Naive thymus-derived CD4-positive, alpha-beta T cell (primary cell): ENCODE measurements at regions not wholly inside any gene's neighbourhood (a gene's known extent, or its start where the extent isn't known, plus 50 kb on each side); places are given as distances from the start of the nearest gene placed in this dataset.

ENCODE experiments used
- ATAC-seq: fragments of 150-1000 bp; cut with Tn5 transposase; 2 replicates; pipeline ENCODE4 v1.10.0; 2021; ENCODE audit warnings: mild to moderate bottlenecking, moderate library complexity
- CTCF ChIA-PET: fragments of 350-600 bp; sonication (Branson Sonifier 250); formaldehyde crosslinking; loops from one replicate; lab custom pipeline; 2021; ENCODE audit warnings: antibody characterized with exemption; lab: Charles Lee
- POLR2A ChIA-PET: fragments of 350-600 bp; sonication (Branson Sonifier 250); formaldehyde crosslinking; loops from one replicate; lab custom pipeline; 2021; ENCODE audit warnings: antibody characterized with exemption, inconsistent platforms; lab: Charles Lee
- DNase-seq, 9 donors: peaks; one replicate each; pipeline versions ENCODE4 v3.0.0 to v3.0.0-alpha.2; 2020 to 2022; ENCODE audit warnings: mixed read lengths in 1 of 9
- H3K27ac ChIP-seq: one replicate; pipeline ENCODE4 v1.7.0; 2013; ENCODE audit warnings: mild to moderate bottlenecking, low read depth, low read length, moderate library complexity
- H3K27me3 ChIP-seq, 2 donors: one replicate each; pipeline ENCODE4 v1.7.0; 2013; ENCODE audit warnings: low read length in 2 of 2, mild to moderate bottlenecking in 2 of 2, moderate library complexity in 2 of 2; ENCODE audit not compliant: control insufficient read depth in 2 of 2, insufficient read depth in 2 of 2
- H3K36me3 ChIP-seq, 3 experiments: 1 replicate in 2 of 3; 2 replicates in 1 of 3; pipeline ENCODE4 v1.7.0; 2013; ENCODE audit warnings: low read length in 3 of 3, mild to moderate bottlenecking in 3 of 3, moderate library complexity in 1 of 3; ENCODE audit not compliant: insufficient read depth in 3 of 3, control insufficient read depth in 2 of 3
- H3K4me1 ChIP-seq, 2 donors: one replicate each; pipeline ENCODE4 v1.7.0; 2013; ENCODE audit warnings: low read length in 2 of 2, mild to moderate bottlenecking in 2 of 2, moderate library complexity in 1 of 2; ENCODE audit not compliant: control insufficient read depth in 2 of 2, insufficient read depth in 2 of 2
- H3K4me3 ChIP-seq: 2 replicates; pipeline ENCODE4 v1.7.0; 2013; ENCODE audit warnings: mild to moderate bottlenecking, low read length
- H3K9me3 ChIP-seq, 3 experiments: 1 replicate in 2 of 3; 2 replicates in 1 of 3; pipeline ENCODE4 v1.7.0; 2013; ENCODE audit warnings: low read length in 3 of 3; ENCODE audit not compliant: control insufficient read depth in 2 of 3
- H3K27ac Mint-ChIP-seq, 9 donors: one replicate each; pipeline ENCODE4 v1.8.0; 2020 to 2022; ENCODE audit warnings: mixed read lengths in 9 of 9, mild to moderate bottlenecking in 8 of 9, moderate library complexity in 5 of 9, inconsistent platforms in 2 of 9
- H3K27me3 Mint-ChIP-seq, 5 donors: one replicate each; pipeline ENCODE4 v1.8.0; 2021 to 2022; ENCODE audit warnings: mixed read lengths in 5 of 5, mild to moderate bottlenecking in 1 of 5
- H3K36me3 Mint-ChIP-seq, 5 donors: one replicate each; pipeline ENCODE4 v1.8.0; 2020 to 2022; ENCODE audit warnings: mixed read lengths in 5 of 5, mild to moderate bottlenecking in 3 of 5, inconsistent platforms in 1 of 5
- H3K4me1 Mint-ChIP-seq, 7 donors: one replicate each; pipeline ENCODE4 v1.8.0; 2020 to 2022; ENCODE audit warnings: mixed read lengths in 7 of 7, mild to moderate bottlenecking in 3 of 7, inconsistent platforms in 1 of 7
- H3K4me3 Mint-ChIP-seq, 10 donors: one replicate each; pipeline ENCODE4 v1.8.0; 2020 to 2022; ENCODE audit warnings: mild to moderate bottlenecking in 10 of 10, mixed read lengths in 10 of 10, moderate library complexity in 6 of 10, inconsistent platforms in 2 of 10
- H3K9me3 Mint-ChIP-seq, 11 donors: one replicate each; pipeline ENCODE4 v1.8.0; 2020 to 2022; ENCODE audit warnings: mixed read lengths in 11 of 11, mild to moderate bottlenecking in 4 of 11, inconsistent platforms in 1 of 11, moderate library complexity in 1 of 11
- intact Hi-C, 2 donors: fragments of 100-400 bp; cut with micrococcal nuclease; formaldehyde crosslinking; loops; one replicate each; pipeline ENCODE4 v1.15.1; 2023

GRCh38 chr4:127498366-127498765 is 134.4 kb upstream of the INTU start:
- no peaks in the 10 kb centered on the region for H3K4me1 Mint-ChIP-seq
- no peak overlapping the region for H3K4me3 Mint-ChIP-seq
- peaks cover 0 to 13% (median 8%) of the 10 kb centered on the region in 5 donors for H3K27me3 Mint-ChIP-seq
- H3K36me3 Mint-ChIP-seq: no peaks in the 10 kb centered on the region
- ChIA-PET POLR2A (no interaction called here), CTCF (no interaction called here)
- Histone ChIP-seq H3K4me1 (no peaks in the 10 kb centered on the region), H3K27me3 (no peaks in the 10 kb centered on the region), H3K4me3 (no peak overlapping the region), H3K9me3 (no peaks in the 10 kb centered on the region), H3K27ac (no peak overlapping the region), H3K36me3 (no peaks in the 10 kb centered on the region)
- H3K9me3 Mint-ChIP-seq: peaks cover 0 to 3% (median 0%) of the 10 kb centered on the region in 11 donors
- DNase-seq (no peak), ATAC-seq (no peak)
- H3K27ac Mint-ChIP-seq: no peak overlapping the region
- intact Hi-C loops: no loop called here

- H3K27ac Mint-ChIP-seq: no peak overlapping the region
- peaks cover 0 to 3% (median 0%) of the 10 kb centered on the region in 11 donors for H3K9me3 Mint-ChIP-seq
- H3K27ac ChIP-seq: no peak overlapping the region
- peaks cover 0 to 19% (median 8%) of the 10 kb centered on the region in 5 donors for H3K27me3 Mint-ChIP-seq
- intact Hi-C loops: no loop called here
- H3K9me3 ChIP-seq: no peaks in the 10 kb centered on the region
- no peak for DNase-seq
- CTCF ChIA-PET: no interaction called here
- H3K4me3 Mint-ChIP-seq: no peak overlapping the region
- H3K4me3 ChIP-seq: no peak overlapping the region
- H3K36me3 ChIP-seq: no peaks in the 10 kb centered on the region
- H3K36me3 Mint-ChIP-seq: no peaks in the 10 kb centered on the region
- no peaks in the 10 kb centered on the region for H3K27me3 ChIP-seq
- POLR2A ChIA-PET: no interaction called here
- H3K4me1 Mint-ChIP-seq: no peaks in the 10 kb centered on the region
- no peak for ATAC-seq
- H3K4me1 ChIP-seq: no peaks in the 10 kb centered on the region
Measured at GRCh38 chr4:127500242-127500641, 132.5 kb upstream of the INTU start.

DNA sequence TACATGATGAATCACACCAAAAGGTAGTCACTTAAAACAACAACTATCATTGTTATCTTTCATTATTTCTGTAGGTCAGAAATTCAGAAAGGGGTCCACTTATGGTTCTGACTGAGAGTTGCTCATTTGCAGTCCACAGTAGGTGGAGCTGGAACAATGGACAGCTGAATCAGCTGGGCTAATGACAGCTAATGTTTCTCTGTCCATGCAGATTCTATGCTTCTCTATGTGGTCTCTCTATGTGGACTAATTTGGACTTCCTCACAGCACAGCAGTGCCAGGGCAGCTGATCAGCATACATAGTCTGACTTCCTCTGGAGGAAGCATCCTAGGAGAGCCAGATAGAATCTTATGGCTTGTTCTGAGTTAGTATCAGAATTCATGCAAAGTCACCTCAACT is 131.7 kb upstream of the INTU start:
- intact Hi-C loops: no loop called here
- Histone ChIP-seq H3K9me3 (no peaks in the 10 kb centered on the region), H3K36me3 (no peaks in the 10 kb centered on the region), H3K27ac (no peak overlapping the region), H3K4me3 (no peak overlapping the region), H3K4me1 (no peaks in the 10 kb centered on the region), H3K27me3 (no peaks in the 10 kb centered on the region)
- H3K27me3 Mint-ChIP-seq: peaks cover 0 to 21% (median 8%) of the 10 kb centered on the region in 5 donors
- H3K9me3 Mint-ChIP-seq: peaks cover 0 to 3% (median 0%) of the 10 kb centered on the region in 11 donors
- H3K4me1 Mint-ChIP-seq: no peaks in the 10 kb centered on the region
- DNase-seq (no peak), ATAC-seq (peak; percentile 44)
- H3K27ac Mint-ChIP-seq: no peak overlapping the region
- no peak overlapping the region for H3K4me3 Mint-ChIP-seq
- ChIA-PET POLR2A (no interaction called here), CTCF (no interaction called here)
- no peaks in the 10 kb centered on the region for H3K36me3 Mint-ChIP-seq

- Mint-ChIP-seq H3K27ac (no peak overlapping the region), H3K27me3 (peaks cover 0 to 21% (median 8%) of the 10 kb centered on the region in 5 donors), H3K4me1 (no peaks in the 10 kb centered on the region), H3K4me3 (no peak overlapping the region), H3K9me3 (peaks cover 0 to 2% (median 0%) of the 10 kb centered on the region in 11 donors), H3K36me3 (no peaks in the 10 kb centered on the region)
- intact Hi-C loops: no loop called here
- no peaks in the 10 kb centered on the region for H3K4me1 ChIP-seq
- CTCF ChIA-PET: no interaction called here
- no peak overlapping the region for H3K27ac ChIP-seq
- H3K27me3 ChIP-seq: no peaks in the 10 kb centered on the region
- no peak for DNase-seq
- no peaks in the 10 kb centered on the region for H3K36me3 ChIP-seq
- no peak overlapping the region for H3K4me3 ChIP-seq
- no peak for ATAC-seq
- H3K9me3 ChIP-seq: no peaks in the 10 kb centered on the region
- POLR2A ChIA-PET: no interaction called here
Measured at GRCh38 chr4:127503111-127503510, 129.6 kb upstream of the INTU start.

GRCh38 chr4:127505203-127505602 is 127.6 kb upstream of the INTU start:
- Histone ChIP-seq H3K4me1 (no peaks in the 10 kb centered on the region), H3K9me3 (no peaks in the 10 kb centered on the region), H3K27ac (no peak overlapping the region), H3K36me3 (no peaks in the 10 kb centered on the region), H3K27me3 (no peaks in the 10 kb centered on the region), H3K4me3 (no peak overlapping the region)
- ATAC-seq: no peak
- ChIA-PET POLR2A (no interaction called here), CTCF (no interaction called here)
- no peak overlapping the region for H3K4me3 Mint-ChIP-seq
- no peak for DNase-seq
- intact Hi-C loops: no loop called here
- peaks cover 0 to 21% (median 4%) of the 10 kb centered on the region in 5 donors for H3K27me3 Mint-ChIP-seq
- H3K36me3 Mint-ChIP-seq: no peaks in the 10 kb centered on the region
- no peak overlapping the region for H3K27ac Mint-ChIP-seq
- peaks cover 0 to 3% (median 0%) of the 10 kb centered on the region in 11 donors for H3K9me3 Mint-ChIP-seq
- no peaks in the 10 kb centered on the region for H3K4me1 Mint-ChIP-seq

GRCh38 chr4:127506283-127506682 is 126.5 kb upstream of the INTU start:
- CTCF ChIA-PET: no interaction called here
- POLR2A ChIA-PET: no interaction called here
- peaks cover 0 to 3% (median 0%) of the 10 kb centered on the region in 11 donors for H3K9me3 Mint-ChIP-seq
- ATAC-seq (no peak), DNase-seq (no peak)
- no peaks in the 10 kb centered on the region for H3K9me3 ChIP-seq
- no peak overlapping the region for H3K27ac Mint-ChIP-seq
- intact Hi-C loops: no loop called here
- H3K27ac ChIP-seq: no peak overlapping the region
- H3K4me3 Mint-ChIP-seq: no peak overlapping the region
- H3K4me3 ChIP-seq: no peak overlapping the region
- H3K27me3 Mint-ChIP-seq: peaks cover 0 to 21% (median 4%) of the 10 kb centered on the region in 5 donors
- no peaks in the 10 kb centered on the region for H3K36me3 Mint-ChIP-seq
- no peaks in the 10 kb centered on the region for H3K27me3 ChIP-seq
- no peaks in the 10 kb centered on the region for H3K36me3 ChIP-seq
- no peaks in the 10 kb centered on the region for H3K4me1 ChIP-seq
- no peaks in the 10 kb centered on the region for H3K4me1 Mint-ChIP-seq

DNA sequence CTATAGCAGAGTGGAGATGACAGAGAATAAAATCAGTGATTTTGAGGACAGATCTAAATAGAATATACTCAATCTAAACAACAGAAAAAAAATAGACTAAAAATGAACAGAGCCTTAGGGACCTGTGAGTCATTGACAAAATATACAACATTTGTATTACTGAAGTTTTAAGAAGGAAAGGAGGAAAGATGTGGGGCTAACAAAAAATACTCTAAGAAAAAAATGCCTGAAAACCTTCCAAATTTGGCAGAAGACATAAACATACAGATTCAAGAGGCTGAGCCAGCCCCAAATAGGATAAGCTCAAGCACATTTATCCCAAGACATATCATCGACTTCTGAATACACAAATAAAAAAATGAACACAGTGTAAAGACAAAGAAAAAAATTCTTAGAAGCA is 123.6 kb upstream of the INTU start:
- Histone ChIP-seq H3K9me3 (no peaks in the 10 kb centered on the region), H3K27ac (no peak overlapping the region), H3K36me3 (no peaks in the 10 kb centered on the region), H3K4me1 (no peaks in the 10 kb centered on the region), H3K27me3 (no peaks in the 10 kb centered on the region), H3K4me3 (no peak overlapping the region)
- peaks cover 0 to 3% (median 0%) of the 10 kb centered on the region in 11 donors for H3K9me3 Mint-ChIP-seq
- ChIA-PET CTCF (no interaction called here), POLR2A (no interaction called here)
- DNase-seq (no peak), ATAC-seq (no peak)
- no peak overlapping the region for H3K27ac Mint-ChIP-seq
- H3K36me3 Mint-ChIP-seq: no peaks in the 10 kb centered on the region
- no peaks in the 10 kb centered on the region for H3K4me1 Mint-ChIP-seq
- H3K27me3 Mint-ChIP-seq: peaks cover 0 to 8% (median 0%) of the 10 kb centered on the region in 5 donors
- intact Hi-C loops: no loop called here
- no peak overlapping the region for H3K4me3 Mint-ChIP-seq
